GM12875 (cell line): ENCODE measurements at regions not wholly inside any gene's neighbourhood (a gene's known extent, or its start where the extent isn't known, plus 50 kb on each side); places are given as distances from the start of the nearest gene placed in this dataset.
A peak's percentile ranks its signal among the peaks of the same experiment; 100 is the strongest.

Source experiments
- H3K4me3 ChIP-seq: one replicate; pipeline ENCODE4 v1.5.1; 2011; ENCODE audit warnings: low read depth, low read length, control low read depth
- TF ChIP-seq, protein P1 (sequence below): IDR thresholded peaks from 2 replicates; pipeline ENCODE4 v1.5.1; 2011; ENCODE audit warnings: low read depth, mild to moderate bottlenecking, control low read depth, inconsistent platforms, low read length, moderate library complexity, borderline replicate concordance; ENCODE audit not compliant: insufficient read depth

DNA sequence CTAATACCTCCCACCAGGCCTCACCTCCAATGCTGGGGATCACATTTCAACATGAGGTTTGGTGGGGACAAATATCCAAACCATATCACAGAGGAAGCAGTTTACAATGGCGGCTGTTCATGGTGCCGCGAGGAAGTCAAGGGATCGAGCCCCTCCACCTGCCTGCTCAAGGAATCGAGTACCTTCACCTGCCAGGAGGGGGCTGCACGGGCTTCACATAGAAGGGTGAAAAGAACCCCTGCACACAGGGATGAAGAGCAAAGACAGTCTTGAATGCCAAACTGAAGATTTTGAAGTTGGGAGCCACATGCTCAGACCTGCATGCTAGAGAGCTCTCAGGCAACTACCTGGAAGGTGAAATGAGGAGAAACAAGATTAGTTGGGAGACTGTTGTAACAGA is 110.3 kb downstream of the KCNF1 start:
- no peak overlapping the region for H3K4me3 ChIP-seq
- TF ChIP-seq, protein P1, sequence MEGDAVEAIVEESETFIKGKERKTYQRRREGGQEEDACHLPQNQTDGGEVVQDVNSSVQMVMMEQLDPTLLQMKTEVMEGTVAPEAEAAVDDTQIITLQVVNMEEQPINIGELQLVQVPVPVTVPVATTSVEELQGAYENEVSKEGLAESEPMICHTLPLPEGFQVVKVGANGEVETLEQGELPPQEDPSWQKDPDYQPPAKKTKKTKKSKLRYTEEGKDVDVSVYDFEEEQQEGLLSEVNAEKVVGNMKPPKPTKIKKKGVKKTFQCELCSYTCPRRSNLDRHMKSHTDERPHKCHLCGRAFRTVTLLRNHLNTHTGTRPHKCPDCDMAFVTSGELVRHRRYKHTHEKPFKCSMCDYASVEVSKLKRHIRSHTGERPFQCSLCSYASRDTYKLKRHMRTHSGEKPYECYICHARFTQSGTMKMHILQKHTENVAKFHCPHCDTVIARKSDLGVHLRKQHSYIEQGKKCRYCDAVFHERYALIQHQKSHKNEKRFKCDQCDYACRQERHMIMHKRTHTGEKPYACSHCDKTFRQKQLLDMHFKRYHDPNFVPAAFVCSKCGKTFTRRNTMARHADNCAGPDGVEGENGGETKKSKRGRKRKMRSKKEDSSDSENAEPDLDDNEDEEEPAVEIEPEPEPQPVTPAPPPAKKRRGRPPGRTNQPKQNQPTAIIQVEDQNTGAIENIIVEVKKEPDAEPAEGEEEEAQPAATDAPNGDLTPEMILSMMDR: 0 out of 2 replicates have a peak, but pooled peaks have one; percentile 15

DNA sequence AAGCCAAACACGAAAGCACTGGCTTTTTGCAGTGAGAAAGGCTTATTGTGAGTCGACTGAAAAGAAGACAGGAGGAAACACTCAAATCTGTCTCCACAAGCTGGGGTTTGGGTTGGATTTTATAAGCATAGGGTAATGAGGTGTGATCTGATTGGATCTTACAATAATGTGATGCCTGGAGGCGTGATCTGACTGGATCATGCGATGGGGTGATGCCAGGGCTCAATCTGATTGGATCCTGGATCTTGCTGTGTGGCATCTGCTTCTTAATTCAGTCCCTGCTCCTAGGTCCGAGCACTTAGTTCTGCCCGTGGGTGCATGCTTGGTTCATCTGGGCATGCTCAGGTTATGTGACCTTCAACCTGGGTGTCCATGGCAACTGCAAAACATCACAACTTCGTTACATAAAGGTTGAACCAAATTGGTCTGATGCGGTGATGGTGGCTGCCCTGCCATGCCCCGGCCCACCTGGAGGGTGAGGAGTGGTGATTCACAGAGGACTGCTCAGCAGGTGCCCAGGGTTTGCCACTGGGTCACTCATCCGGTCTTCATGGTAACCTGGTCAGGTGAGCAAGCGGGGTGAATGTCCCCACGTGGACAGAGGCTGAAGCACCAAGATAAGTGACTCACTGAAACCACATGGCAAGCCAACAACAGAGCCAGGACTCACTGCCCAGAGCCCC is 111.0 kb downstream of the KCNF1 start:
- TF ChIP-seq, protein P1: no peak
- no peak overlapping the region for H3K4me3 ChIP-seq

DNA sequence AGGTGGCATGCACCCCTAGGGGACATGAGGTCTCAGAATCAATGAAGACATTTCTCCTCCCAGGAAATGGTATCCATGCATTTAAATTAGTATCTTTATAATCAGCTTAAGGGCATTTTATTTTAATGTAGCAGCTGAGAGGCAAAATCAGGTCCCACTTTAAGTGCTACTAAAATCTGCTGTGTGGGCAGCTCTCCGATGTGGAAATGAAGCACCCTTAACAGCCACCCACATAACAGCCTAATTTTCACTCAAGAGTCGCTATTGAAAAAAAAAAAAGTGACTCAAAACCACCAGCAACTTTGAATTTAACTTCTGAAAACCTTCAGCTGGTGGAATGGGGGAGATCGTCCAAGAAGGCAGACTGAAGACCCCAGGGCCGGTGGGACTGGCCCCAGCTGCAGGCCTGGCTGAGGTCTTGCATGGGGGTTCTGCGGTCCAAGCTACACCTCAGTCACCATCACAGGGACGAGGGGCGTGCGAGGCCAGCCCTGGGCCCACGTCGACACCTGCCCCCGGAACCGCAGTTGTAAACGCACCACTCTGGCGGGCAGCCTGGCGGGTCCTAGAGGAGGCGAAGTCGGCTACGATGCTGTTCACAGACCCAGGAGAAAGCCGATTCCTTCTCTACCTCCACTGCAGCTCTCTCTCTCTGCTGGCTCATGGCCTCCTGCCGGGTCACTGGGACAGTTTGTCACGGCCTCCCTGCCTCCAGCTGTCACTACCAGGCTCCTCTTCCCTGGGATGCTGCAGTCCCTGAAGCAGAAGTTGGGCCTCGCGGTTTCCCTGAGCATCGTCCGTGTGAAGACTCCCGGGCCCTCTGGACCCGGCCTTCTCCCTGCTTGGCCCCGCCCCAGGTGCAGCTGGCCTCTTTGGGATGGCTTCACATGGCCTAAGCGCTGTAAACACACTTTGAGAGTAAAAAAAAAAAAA is 111.9 kb downstream of the KCNF1 start:
- no peak overlapping the region for H3K4me3 ChIP-seq
- TF ChIP-seq, protein P1: no peak

DNA sequence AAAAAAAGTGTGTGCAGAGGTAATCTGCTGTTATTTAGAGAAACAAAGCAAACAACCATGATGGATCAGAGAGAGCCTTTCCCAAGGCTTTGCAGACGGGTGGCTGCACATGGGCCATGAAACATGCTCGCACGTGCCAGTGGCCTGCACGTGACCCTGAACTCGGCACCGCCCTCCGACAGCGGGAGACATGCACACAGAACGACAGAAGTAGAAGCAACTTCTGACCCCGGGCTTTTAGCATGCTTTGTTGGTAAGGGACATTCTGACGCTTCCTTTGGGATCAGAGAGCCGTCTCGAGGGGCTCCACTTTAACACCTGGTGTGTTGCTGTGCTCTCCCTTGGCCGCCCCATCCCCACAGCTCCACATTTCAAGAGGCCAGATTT is 112.5 kb downstream of the KCNF1 start:
- TF ChIP-seq, protein P1: no peak
- no peak overlapping the region for H3K4me3 ChIP-seq

DNA sequence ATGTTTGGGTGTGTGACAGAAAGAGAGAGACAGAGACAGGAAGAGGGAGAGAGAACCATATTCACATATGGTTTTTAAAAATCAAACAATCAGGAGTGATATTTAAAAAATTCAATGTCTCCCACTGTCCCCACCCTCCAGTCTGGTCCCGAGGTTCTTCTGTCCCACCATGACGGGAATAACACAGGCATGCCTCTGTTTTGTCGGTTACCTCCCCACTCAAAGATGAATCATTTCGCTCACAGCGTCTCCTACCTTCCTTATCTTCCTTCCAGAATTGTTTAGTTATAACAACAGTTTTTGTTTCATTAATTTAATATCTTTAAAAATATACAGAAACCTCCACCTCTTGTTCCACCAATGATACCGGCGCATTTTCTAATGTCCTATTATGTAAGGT is 113.0 kb downstream of the KCNF1 start:
- H3K4me3 ChIP-seq: no peak overlapping the region
- TF ChIP-seq, protein P1: no peak

DNA sequence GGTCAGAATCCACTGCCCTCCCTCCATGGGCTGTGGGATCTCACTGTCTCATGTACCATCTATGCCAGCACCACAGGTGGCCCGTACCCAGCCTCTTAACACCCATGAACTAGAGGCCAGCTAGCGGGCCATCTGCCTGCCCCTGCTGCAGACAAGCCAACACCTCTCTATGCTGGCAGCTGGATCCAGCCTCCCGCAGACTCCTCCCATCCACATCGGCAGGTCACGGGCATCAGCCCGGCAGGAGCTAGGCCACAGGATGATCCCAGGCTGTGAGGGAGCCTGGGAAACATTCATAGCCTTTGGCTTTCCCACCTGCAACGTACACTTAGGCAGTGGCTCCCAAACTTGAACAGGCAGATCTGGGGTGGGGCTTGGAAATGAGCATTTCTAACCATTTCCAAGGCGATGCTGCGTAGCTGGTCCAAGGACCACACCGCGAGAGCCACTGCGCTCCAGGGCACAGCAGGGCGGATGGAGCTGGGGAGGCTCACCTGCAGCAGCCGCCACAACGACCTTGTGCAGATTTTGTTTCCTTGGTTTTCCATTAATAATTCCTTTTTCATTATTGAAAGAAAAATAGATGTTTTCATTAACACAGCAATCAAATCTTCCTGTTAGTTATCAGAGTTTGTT is 114.7 kb downstream of the KCNF1 start:
- TF ChIP-seq, protein P1: no peak
- H3K4me3 ChIP-seq: no peak overlapping the region
